SH-SY5Y (cell line): ENCODE measurements at regions not wholly inside any gene's neighbourhood (a gene's known extent, or its start where the extent isn't known, plus 50 kb on each side); places are given as distances from the start of the nearest gene placed in this dataset.

Experiments
- GATA2 ChIP-seq: IDR thresholded peaks from 2 replicates; pipeline ENCODE4 v1.6.1; 2011; ENCODE audit warnings: mild to moderate bottlenecking, low read depth, low read length
- GATA3 ChIP-seq: IDR thresholded peaks from 2 replicates; pipeline ENCODE4 v1.6.1; 2011; ENCODE audit warnings: low read depth, mild to moderate bottlenecking, low read length, moderate library complexity

DNA sequence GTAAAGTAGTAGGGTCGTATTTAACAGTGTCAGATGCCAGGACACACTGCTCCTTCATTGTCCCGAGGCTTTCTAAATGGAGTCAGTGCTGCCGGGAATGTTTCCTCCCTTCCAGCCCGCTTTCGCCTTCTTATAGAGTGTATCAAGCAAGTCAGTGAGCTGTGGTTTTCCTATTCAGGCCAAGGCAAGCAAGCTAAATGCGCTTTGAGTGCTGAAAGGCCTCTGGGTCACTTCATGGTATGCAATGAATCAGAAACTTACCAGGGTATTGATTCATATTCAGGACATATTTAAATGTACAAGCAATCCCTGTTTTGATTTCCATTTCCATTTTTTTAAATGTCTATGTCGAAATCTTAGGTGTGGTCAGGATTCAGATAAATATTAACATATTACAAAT is 327.9 kb upstream of the SOX9 start:
- TF ChIP-seq GATA2, result no peak
- no peak for TF ChIP-seq GATA3
